C4-2B (cell line): ENCODE measurements at regions not wholly inside any gene's neighbourhood (a gene's known extent, or its start where the extent isn't known, plus 50 kb on each side); places are given as distances from the start of the nearest gene placed in this dataset.

Experiments
- ZFX ChIP-seq: fragments of 450-650 bp; IDR thresholded peaks from 2 replicates; pipeline ENCODE4 v1.6.1; 2017
- TF ChIP-seq, protein P1 (sequence below): fragments of 450-650 bp; conservative IDR thresholded peaks from 2 replicates; pipeline ENCODE4 v1.5.1; 2017; ENCODE audit warnings: mild to moderate bottlenecking

DNA sequence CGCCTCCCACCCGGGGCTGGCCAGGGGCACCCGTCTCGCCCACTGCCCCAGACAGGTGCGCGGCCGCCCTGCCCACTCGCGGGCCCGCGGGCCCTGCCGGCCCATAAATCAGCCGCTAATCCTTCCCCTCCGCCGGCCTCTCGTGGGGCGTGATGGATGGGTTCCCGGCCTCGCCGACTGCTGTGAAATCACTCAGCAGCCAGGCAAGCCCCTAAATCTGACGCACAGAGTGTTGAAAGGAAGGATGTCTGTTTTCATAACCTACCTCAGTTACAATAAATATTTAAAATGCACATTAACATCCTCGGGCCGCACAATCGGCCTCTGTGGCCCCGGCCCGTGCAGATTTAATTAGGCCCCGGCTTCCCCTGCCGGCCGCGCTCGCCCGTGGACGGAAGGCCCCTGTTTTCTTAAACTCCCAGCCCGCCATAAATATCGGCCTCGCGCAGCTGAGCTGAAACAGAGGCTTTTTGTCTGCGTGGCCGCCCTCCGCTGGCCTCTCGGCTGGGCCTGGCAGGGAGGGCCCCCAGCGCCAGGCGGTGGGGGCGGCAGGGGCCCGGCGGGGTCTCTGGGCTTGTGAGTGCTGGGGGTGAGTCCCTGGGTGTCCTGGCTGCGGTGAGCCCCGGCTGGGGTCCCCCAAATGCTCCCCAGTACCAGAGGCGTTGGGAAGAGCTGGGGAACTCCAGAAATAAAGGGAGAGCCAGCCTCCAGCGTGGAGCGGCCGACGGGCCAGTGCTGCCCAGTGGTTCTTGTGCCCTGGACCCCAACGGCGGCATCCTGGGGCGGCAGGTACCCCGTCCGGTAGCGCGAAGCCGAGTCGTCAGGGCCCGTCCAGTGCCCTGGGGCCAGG lies 90.7 kb downstream of the UNCX start:
- TF ChIP-seq, protein P1, sequence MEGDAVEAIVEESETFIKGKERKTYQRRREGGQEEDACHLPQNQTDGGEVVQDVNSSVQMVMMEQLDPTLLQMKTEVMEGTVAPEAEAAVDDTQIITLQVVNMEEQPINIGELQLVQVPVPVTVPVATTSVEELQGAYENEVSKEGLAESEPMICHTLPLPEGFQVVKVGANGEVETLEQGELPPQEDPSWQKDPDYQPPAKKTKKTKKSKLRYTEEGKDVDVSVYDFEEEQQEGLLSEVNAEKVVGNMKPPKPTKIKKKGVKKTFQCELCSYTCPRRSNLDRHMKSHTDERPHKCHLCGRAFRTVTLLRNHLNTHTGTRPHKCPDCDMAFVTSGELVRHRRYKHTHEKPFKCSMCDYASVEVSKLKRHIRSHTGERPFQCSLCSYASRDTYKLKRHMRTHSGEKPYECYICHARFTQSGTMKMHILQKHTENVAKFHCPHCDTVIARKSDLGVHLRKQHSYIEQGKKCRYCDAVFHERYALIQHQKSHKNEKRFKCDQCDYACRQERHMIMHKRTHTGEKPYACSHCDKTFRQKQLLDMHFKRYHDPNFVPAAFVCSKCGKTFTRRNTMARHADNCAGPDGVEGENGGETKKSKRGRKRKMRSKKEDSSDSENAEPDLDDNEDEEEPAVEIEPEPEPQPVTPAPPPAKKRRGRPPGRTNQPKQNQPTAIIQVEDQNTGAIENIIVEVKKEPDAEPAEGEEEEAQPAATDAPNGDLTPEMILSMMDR, result no peak
- no peak for TF ChIP-seq ZFX
